ENCODE measurements at regions not wholly inside any gene's neighbourhood (a gene's known extent, or its start where the extent isn't known, plus 50 kb on each side); places are given as distances from the start of the nearest gene placed in this dataset.

- DNase-seq: no peak
- intact Hi-C loops (cut with DNase I, micrococcal nuclease): no loop called here
- Histone ChIP-seq H3K4me1 (ENCODE audit: low read depth) (no peaks in the 10 kb centered on the region), H3K36me3 (ENCODE audit: low read depth) (no peaks in the 10 kb centered on the region), H3K4me3 (no peak overlapping the region), H3K9me3 (no peaks in the 10 kb centered on the region)
- ATAC-seq: no peak
- no peak for TF ChIP-seq CTCF (IDR thresholded peaks at IDR 0.05)
Measured at GRCh38 chr5:40331616-40332015, 348.1 kb upstream of the PTGER4 start.

- Histone ChIP-seq H3K36me3 (ENCODE audit: low read depth) (no peaks in the 10 kb centered on the region), H3K9me3 (no peaks in the 10 kb centered on the region), H3K4me3 (no peak overlapping the region), H3K4me1 (ENCODE audit: low read depth) (no peaks in the 10 kb centered on the region)
- TF ChIP-seq CTCF (IDR thresholded peaks at IDR 0.05): no peak
- DNase-seq: no peak
- ATAC-seq: no peak
- intact Hi-C loops (cut with DNase I, micrococcal nuclease): no loop called here
Measured at GRCh38 chr5:40321514-40321913, 358.2 kb upstream of the PTGER4 start.

GRCh38 chr5:40318395-40318794 is 361.3 kb upstream of the PTGER4 start:
- TF ChIP-seq CTCF (IDR thresholded peaks at IDR 0.05): no peak
- Histone ChIP-seq H3K4me1 (ENCODE audit: low read depth) (no peaks in the 10 kb centered on the region), H3K4me3 (no peak overlapping the region), H3K36me3 (ENCODE audit: low read depth) (no peaks in the 10 kb centered on the region), H3K9me3 (no peaks in the 10 kb centered on the region)
- intact Hi-C loops (cut with DNase I, micrococcal nuclease): no loop called here
- no peak for DNase-seq
- no peak for ATAC-seq

GRCh38 chr5:40317023-40317422 is 362.7 kb upstream of the PTGER4 start:
- no peak for DNase-seq
- TF ChIP-seq CTCF (IDR thresholded peaks at IDR 0.05): no peak
- Histone ChIP-seq H3K4me3 (no peak overlapping the region), H3K4me1 (ENCODE audit: low read depth) (no peaks in the 10 kb centered on the region), H3K9me3 (no peaks in the 10 kb centered on the region), H3K36me3 (ENCODE audit: low read depth) (no peaks in the 10 kb centered on the region)
- ATAC-seq: no peak
- intact Hi-C loops (cut with DNase I, micrococcal nuclease): no loop called here

GRCh38 chr5:40315126-40315525 is 364.6 kb upstream of the PTGER4 start:
- Histone ChIP-seq H3K36me3 (ENCODE audit: low read depth) (no peaks in the 10 kb centered on the region), H3K9me3 (no peaks in the 10 kb centered on the region), H3K4me1 (ENCODE audit: low read depth) (no peaks in the 10 kb centered on the region), H3K4me3 (no peak overlapping the region)
- intact Hi-C loops (cut with DNase I, micrococcal nuclease): no loop called here
- TF ChIP-seq CTCF (IDR thresholded peaks at IDR 0.05): no peak
- no peak for ATAC-seq
- DNase-seq: no peak

GRCh38 chr5:40314275-40314674 is 365.4 kb upstream of the PTGER4 start:
- no peaks in the 10 kb centered on the region for H3K9me3 ChIP-seq
- no peak for ATAC-seq
- intact Hi-C loops (cut with DNase I, micrococcal nuclease): no loop called here

More at GRCh38 chr5:40314275-40314674, 365.4 kb upstream of the PTGER4 start:
- Histone ChIP-seq H3K36me3 (ENCODE audit: low read depth) (no peaks in the 10 kb centered on the region), H3K4me1 (ENCODE audit: low read depth) (no peaks in the 10 kb centered on the region), H3K4me3 (no peak overlapping the region)
- no peak for DNase-seq
- no peak for TF ChIP-seq CTCF (IDR thresholded peaks at IDR 0.05)
